Caco-2 (cell line): ENCODE measurements at regions not wholly inside any gene's neighbourhood (a gene's known extent, or its start where the extent isn't known, plus 50 kb on each side); places are given as distances from the start of the nearest gene placed in this dataset.

Source experiments
- BruUV-seq: library from RNA; stranded (reverse); fragments of 400-500 nt; replicated peaks from 2 replicates; lab custom pipeline; 2021; lab: Mats Ljungman, UMichigan
- CTCF ChIA-PET: fragments of 300-600 bp; sonication (Branson Sonifier 250); formaldehyde crosslinking; loops from one replicate; lab custom pipeline; 2022; ENCODE audit warnings: antibody characterized with exemption; lab: Charles Lee
- POLR2A ChIA-PET: fragments of 300-600 bp; sonication (Branson Sonifier 250); formaldehyde crosslinking; loops from one replicate; lab custom pipeline; 2022; ENCODE audit warnings: antibody characterized with exemption; lab: Charles Lee
- DNase-seq, 2 experiments: peaks; one replicate each; pipeline versions ENCODE4 v3.0.0 to v3.0.0-alpha.2; 2020 to 2022
- H3K27me3 ChIP-seq: replicated peaks from 2 replicates; pipeline ENCODE4 v1.6.0; 2011; ENCODE audit warnings: low read length; ENCODE audit not compliant: control insufficient read depth, insufficient read depth
- H3K36me3 ChIP-seq: 2 replicates; pipeline ENCODE4 v1.5.1; 2011; ENCODE audit warnings: low read length; ENCODE audit not compliant: control insufficient read depth, insufficient read depth
- H3K4me1 ChIP-seq: fragments of 250-450 bp; sonication (Bioruptor Pico); 2 replicates; pipeline ENCODE4 v1.5.1; 2020; ENCODE audit warnings: mild to moderate bottlenecking
- H3K4me3 ChIP-seq: 2 replicates; pipeline ENCODE4 v1.5.1; 2011; ENCODE audit warnings: low read depth, mild to moderate bottlenecking, control low read depth, low read length
- H3K9me3 ChIP-seq: fragments of 250-450 bp; sonication (Bioruptor Pico); 2 replicates; pipeline ENCODE4 v1.5.1; 2020; ENCODE audit warnings: mild to moderate bottlenecking, moderate library complexity
- H3K27ac Mint-ChIP-seq: one replicate; pipeline ENCODE4 v1.8.0; 2022; ENCODE audit warnings: mixed read lengths; ENCODE audit not compliant: unreplicated experiment
- H3K27me3 Mint-ChIP-seq: one replicate; pipeline ENCODE4 v1.8.0; 2022; ENCODE audit warnings: mixed read lengths; ENCODE audit not compliant: insufficient read depth, unreplicated experiment
- H3K36me3 Mint-ChIP-seq: one replicate; pipeline ENCODE4 v1.8.0; 2022; ENCODE audit warnings: mild to moderate bottlenecking, mixed read lengths; ENCODE audit not compliant: insufficient read depth, unreplicated experiment
- H3K4me1 Mint-ChIP-seq: one replicate; pipeline ENCODE4 v1.8.0; 2022; ENCODE audit warnings: low read depth, mixed read lengths; ENCODE audit not compliant: unreplicated experiment
- H3K4me3 Mint-ChIP-seq: one replicate; pipeline ENCODE4 v1.8.0; 2022; ENCODE audit warnings: mild to moderate bottlenecking, moderate library complexity, mixed read lengths; ENCODE audit not compliant: unreplicated experiment
- H3K9me3 Mint-ChIP-seq: one replicate; pipeline ENCODE4 v1.8.0; 2022; ENCODE audit warnings: mixed read lengths; ENCODE audit not compliant: unreplicated experiment
- CTCF ChIP-seq, 2 experiments: fragments of 200-600 bp in 1 of 2; IDR thresholded peaks; 1 replicate in 1 of 2; 2 replicates in 1 of 2; pipeline versions ENCODE4 v1.5.1 to v1.8.0; 2011 to 2022; ENCODE audit warnings: antibody characterized with exemption in 1 of 2, control low read depth in 1 of 2, inconsistent platforms in 1 of 2, low read depth in 1 of 2, low read length in 1 of 2, mild to moderate bottlenecking in 1 of 2, moderate library complexity in 1 of 2; ENCODE audit not compliant: insufficient read depth in 1 of 2, severe bottlenecking in 1 of 2, unreplicated experiment in 1 of 2
- intact Hi-C: fragments of 100-400 bp; cut with micrococcal nuclease; formaldehyde crosslinking; loops from one replicate; pipeline ENCODE4 v1.10.0; 2022; ENCODE audit not compliant: unreplicated experiment

GRCh38 chr2:174648896-174649295 lies 51.3 kb upstream of the WIPF1 start:
- intact Hi-C loops, result no loop called here
- H3K4me3 ChIP-seq, result no peak overlapping the region
- H3K36me3 ChIP-seq, result no peaks in the 10 kb centered on the region
- Mint-ChIP-seq H3K27me3 (no peaks in the 10 kb centered on the region), H3K4me3 (no peak overlapping the region), H3K4me1 (no peaks in the 10 kb centered on the region), H3K9me3 (no peaks in the 10 kb centered on the region), H3K27ac (no peak overlapping the region), H3K36me3 (peaks cover 5% of the 10 kb centered on the region)
- DNase-seq, result no peak
- 0 out of 2 replicates have a peak, but pooled peaks cover under 1% of the 10 kb centered on the region for H3K9me3 ChIP-seq
- BruUV-seq, result no TSS peak
- ChIA-PET POLR2A (no interaction called here), CTCF (no interaction called here)
- no peaks in the 10 kb centered on the region for H3K27me3 ChIP-seq
- no peaks in the 10 kb centered on the region for H3K4me1 ChIP-seq
- TF ChIP-seq CTCF (IDR thresholded peaks at IDR 0.05; ENCODE audit: insufficient read depth in 1 of 2, low read depth in 1 of 2, low read length in 1 of 2, severe bottlenecking in 1 of 2, unreplicated experiment in 1 of 2), result no peak
